GM20000 (cell line): ENCODE measurements at regions not wholly inside any gene's neighbourhood (a gene's known extent, or its start where the extent isn't known, plus 50 kb on each side); places are given as distances from the start of the nearest gene placed in this dataset.

Experiments
- DNase-seq: peaks from one replicate; pipeline ENCODE4 v3.0.0; 2012; ENCODE audit warnings: low spot score
- CTCF ChIP-seq: IDR thresholded peaks from 2 replicates; pipeline ENCODE4 v1.5.1; 2012; ENCODE audit warnings: mild to moderate bottlenecking, control low read depth; ENCODE audit errors: extremely low read depth, missing control alignments

GRCh38 chr2:107018366-107018765, 132.4 kb upstream of the ST6GAL2 start:
- TF ChIP-seq CTCF: no peak
- DNase-seq: no peak

GRCh38 chr2:107020392-107020791, 134.4 kb upstream of the ST6GAL2 start:
- TF ChIP-seq CTCF: no peak

GRCh38 chr2:107024269-107024668, 138.3 kb upstream of the ST6GAL2 start:
- no peak for DNase-seq
- TF ChIP-seq CTCF: no peak

More at GRCh38 chr2:107020392-107020791, 134.4 kb upstream of the ST6GAL2 start:
- DNase-seq: no peak

- no peak for DNase-seq
- no peak for TF ChIP-seq CTCF
These were observed 139.4 kb upstream of the ST6GAL2 start for GRCh38 chr2:107025291-107025857.

GRCh38 chr2:107025869-107026380, 140.0 kb upstream of the ST6GAL2 start:
- no peak for TF ChIP-seq CTCF
- no peak for DNase-seq

GRCh38 chr2:107027205-107027604, 141.2 kb upstream of the ST6GAL2 start:
- TF ChIP-seq CTCF: no peak
- no peak for DNase-seq

GRCh38 chr2:107027810-107028209, 141.8 kb upstream of the ST6GAL2 start:
- no peak for DNase-seq
- TF ChIP-seq CTCF: no peak
